ENCODE measurements at regions not wholly inside any gene's neighbourhood (a gene's known extent, or its start where the extent isn't known, plus 50 kb on each side); places are given as distances from the start of the nearest gene placed in this dataset.
A peak's percentile ranks its signal among the peaks of the same experiment; 100 is the strongest.

DNA sequence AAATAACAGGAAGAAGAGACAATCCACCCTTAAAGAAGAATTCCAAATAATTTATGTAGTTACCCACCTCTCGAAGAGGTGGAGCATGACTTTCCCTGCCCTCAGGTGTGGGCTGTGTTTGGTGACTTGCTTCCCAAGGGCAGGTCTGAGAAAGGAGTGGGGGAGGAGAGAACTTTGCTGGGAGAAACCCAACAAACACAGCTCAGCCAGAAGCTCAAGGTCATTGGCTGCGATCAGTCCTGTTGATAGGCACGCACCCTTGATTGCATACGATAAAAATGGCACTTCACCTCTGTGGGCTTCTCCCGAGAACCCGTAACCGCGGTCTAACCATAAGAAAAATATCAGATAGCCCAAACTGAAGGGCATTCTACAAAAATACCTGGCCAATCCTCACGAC, 157.5 kb upstream of the ID2 start:
- WGBS (ENCODE audit: missing lambda C conversion rate), result 88% methylated on average over 9 of the region's 9 CpGs
- DNase-seq (ENCODE audit: low read depth in 1 of 2, low spot score in 1 of 2), result no peak
- Histone ChIP-seq H3K4me1 (no peaks in the 10 kb centered on the region), H3K9me3 (no peaks in the 10 kb centered on the region), H3K4me2 (no peak overlapping the region), H3K4me3 (no peak overlapping the region), H3K27ac (no peak overlapping the region)
- no peak for FAIRE-seq
- TF ChIP-seq HOXA7 (CRISPR knock-in tag; IDR thresholded peaks at IDR 0.05) (no peak), HOXB13 (CRISPR knock-in tag; IDR thresholded peaks at IDR 0.05; ENCODE audit: low read depth) (no peak)
- TF ChIP-seq, protein P1, sequence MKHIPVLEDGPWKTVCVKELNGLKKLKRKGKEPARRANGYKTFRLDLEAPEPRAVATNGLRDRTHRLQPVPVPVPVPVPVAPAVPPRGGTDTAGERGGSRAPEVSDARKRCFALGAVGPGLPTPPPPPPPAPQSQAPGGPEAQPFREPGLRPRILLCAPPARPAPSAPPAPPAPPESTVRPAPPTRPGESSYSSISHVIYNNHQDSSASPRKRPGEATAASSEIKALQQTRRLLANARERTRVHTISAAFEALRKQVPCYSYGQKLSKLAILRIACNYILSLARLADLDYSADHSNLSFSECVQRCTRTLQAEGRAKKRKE (CRISPR knock-in tag; IDR thresholded peaks at IDR 0.05; ENCODE audit: low read depth), result no peak
- CTCF ChIA-PET, result no interaction called here
- POLR2A ChIA-PET, result no interaction called here
- ATAC-seq, result no peak

- H3K27ac ChIP-seq, result no peak overlapping the region
- no peak for FAIRE-seq
- CTCF ChIA-PET, result interaction anchor here (1.1 to 1.5 kb wide), 2 partner anchors 33 to 155 kb away, joined by 3 to 4 read pairs; no protein-coding TSS in a partner anchor
These were observed 157.0 kb upstream of the ID2 start for GRCh38 chr2:8524823-8525222.

GRCh38 chr2:8525236-8525581, 156.6 kb upstream of the ID2 start:
- H3K4me2 ChIP-seq, result no peak overlapping the region
- ATAC-seq, result peak in 1 of 2 experiments; percentile 14; a peak in 3 of 6 replicates
- H3K4me1 ChIP-seq, result no peaks in the 10 kb centered on the region
- DNase-seq (ENCODE audit: low read depth in 1 of 2, low spot score in 1 of 2), result no peak
- no peak for FAIRE-seq
- ChIA-PET POLR2A (no interaction called here), CTCF (interaction anchor here (1.1 to 1.5 kb wide), 2 partner anchors 33 to 154 kb away, joined by 3 to 4 read pairs; no protein-coding TSS in a partner anchor)
- whole genome bisulfite sequencing (ENCODE audit: missing lambda C conversion rate), result 86% methylated on average over 7 of the region's 7 CpGs
- no peaks in the 10 kb centered on the region for H3K9me3 ChIP-seq
- TF ChIP-seq NFE2L2 (conservative IDR thresholded peaks at IDR 0.05; ENCODE audit: low read length), result no peak
- no peak for TF ChIP-seq BHLHE40 (IDR thresholded peaks at IDR 0.05; ENCODE audit: low read depth, low read length)
- TF ChIP-seq MYC (IDR thresholded peaks at IDR 0.05; ENCODE audit: borderline replicate concordance, low read length), result no peak
- no peak for TF ChIP-seq MAZ (IDR thresholded peaks at IDR 0.05; ENCODE audit: borderline replicate concordance, low read depth, low read length)
- TF ChIP-seq SMC3 (IDR thresholded peaks at IDR 0.05), result no peak
- TF ChIP-seq, protein P2, sequence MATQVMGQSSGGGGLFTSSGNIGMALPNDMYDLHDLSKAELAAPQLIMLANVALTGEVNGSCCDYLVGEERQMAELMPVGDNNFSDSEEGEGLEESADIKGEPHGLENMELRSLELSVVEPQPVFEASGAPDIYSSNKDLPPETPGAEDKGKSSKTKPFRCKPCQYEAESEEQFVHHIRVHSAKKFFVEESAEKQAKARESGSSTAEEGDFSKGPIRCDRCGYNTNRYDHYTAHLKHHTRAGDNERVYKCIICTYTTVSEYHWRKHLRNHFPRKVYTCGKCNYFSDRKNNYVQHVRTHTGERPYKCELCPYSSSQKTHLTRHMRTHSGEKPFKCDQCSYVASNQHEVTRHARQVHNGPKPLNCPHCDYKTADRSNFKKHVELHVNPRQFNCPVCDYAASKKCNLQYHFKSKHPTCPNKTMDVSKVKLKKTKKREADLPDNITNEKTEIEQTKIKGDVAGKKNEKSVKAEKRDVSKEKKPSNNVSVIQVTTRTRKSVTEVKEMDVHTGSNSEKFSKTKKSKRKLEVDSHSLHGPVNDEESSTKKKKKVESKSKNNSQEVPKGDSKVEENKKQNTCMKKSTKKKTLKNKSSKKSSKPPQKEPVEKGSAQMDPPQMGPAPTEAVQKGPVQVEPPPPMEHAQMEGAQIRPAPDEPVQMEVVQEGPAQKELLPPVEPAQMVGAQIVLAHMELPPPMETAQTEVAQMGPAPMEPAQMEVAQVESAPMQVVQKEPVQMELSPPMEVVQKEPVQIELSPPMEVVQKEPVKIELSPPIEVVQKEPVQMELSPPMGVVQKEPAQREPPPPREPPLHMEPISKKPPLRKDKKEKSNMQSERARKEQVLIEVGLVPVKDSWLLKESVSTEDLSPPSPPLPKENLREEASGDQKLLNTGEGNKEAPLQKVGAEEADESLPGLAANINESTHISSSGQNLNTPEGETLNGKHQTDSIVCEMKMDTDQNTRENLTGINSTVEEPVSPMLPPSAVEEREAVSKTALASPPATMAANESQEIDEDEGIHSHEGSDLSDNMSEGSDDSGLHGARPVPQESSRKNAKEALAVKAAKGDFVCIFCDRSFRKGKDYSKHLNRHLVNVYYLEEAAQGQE (IDR thresholded peaks at IDR 0.05), result no peak
- TF ChIP-seq KDM1A (IDR thresholded peaks at IDR 0.05; ENCODE audit: low read depth), result no peak
- TF ChIP-seq CBX2 (IDR thresholded peaks at IDR 0.05; ENCODE audit: borderline replicate concordance, low read depth), result no peak
- TF ChIP-seq HEYL (CRISPR knock-in tag; IDR thresholded peaks at IDR 0.05), result no peak
- TF ChIP-seq RNF2 (IDR thresholded peaks at IDR 0.05; ENCODE audit: borderline replicate concordance, low read depth), result no peak
- H3K4me3 ChIP-seq, result no peak overlapping the region
- H3K27ac ChIP-seq, result no peak overlapping the region

More at GRCh38 chr2:8524823-8525222, 157.0 kb upstream of the ID2 start:
- POLR2A ChIA-PET, result no interaction called here
- TF ChIP-seq PHF8 (IDR thresholded peaks at IDR 0.05; ENCODE audit: borderline replicate concordance, low read depth) (no peak), TFCP2L1 (CRISPR knock-in tag; IDR thresholded peaks at IDR 0.05) (no peak), MAX (IDR thresholded peaks at IDR 0.05) (no peak), CHD2 (IDR thresholded peaks at IDR 0.05; ENCODE audit: low read length, partially characterized antibody) (no peak), GATA3 (IDR thresholded peaks at IDR 0.05; ENCODE audit: borderline replicate concordance) (no peak)
- no peak for ATAC-seq
- Histone ChIP-seq H3K9me3 (no peaks in the 10 kb centered on the region), H3K4me3 (no peak overlapping the region), H3K4me1 (no peaks in the 10 kb centered on the region), H3K4me2 (no peak overlapping the region)
- WGBS (ENCODE audit: missing lambda C conversion rate), result 86% methylated on average over 8 of the region's 8 CpGs
- no peak for DNase-seq (ENCODE audit: low read depth in 1 of 2, low spot score in 1 of 2)
